Endothelial cell of umbilical vein (primary cell): ENCODE measurements at regions not wholly inside any gene's neighbourhood (a gene's known extent, or its start where the extent isn't known, plus 50 kb on each side); places are given as distances from the start of the nearest gene placed in this dataset.

ENCODE experiments used
- BruUV-seq: library from RNA; stranded (reverse); fragments of 400-500 nt; replicated peaks from 2 replicates; lab custom pipeline; 2021; lab: Mats Ljungman, UMichigan
- CTCF ChIA-PET: fragments of 300-600, 350-600 bp; sonication (Branson Sonifier 250); formaldehyde crosslinking; loops from one replicate; lab custom pipeline; 2021; ENCODE audit warnings: antibody characterized with exemption, inconsistent platforms; lab: Charles Lee
- POLR2A ChIA-PET: fragments of 300-600, 350-600 bp; sonication (Branson Sonifier 250); formaldehyde crosslinking; loops from one replicate; lab custom pipeline; 2021; ENCODE audit warnings: antibody characterized with exemption, inconsistent platforms; lab: Charles Lee
- DNase-seq: peaks from one replicate; pipeline ENCODE4 v3.0.0-alpha.2; 2011; ENCODE audit warnings: low read depth, low spot score
- FAIRE-seq: peaks from 2 replicates; lab custom pipeline; 2011; peaks lifted over from hg19 to GRCh38; lab: Jason Lieb, UNC
- H2AFZ ChIP-seq: 2 replicates; pipeline ENCODE4 v1.6.0; 2012; ENCODE audit warnings: low read depth, low read length, control low read depth, inconsistent platforms
- H3K27ac ChIP-seq: 2 replicates; pipeline ENCODE4 v1.5.1; 2011; ENCODE audit warnings: low read depth, mild to moderate bottlenecking, control low read depth, low read length, moderate library complexity; ENCODE audit not compliant: insufficient read depth
- H3K27me3 ChIP-seq, 2 experiments: 2 replicates each; pipeline versions ENCODE4 v1.6.0 to v1.6.1; 2011; ENCODE audit warnings: low read length in 2 of 2, mixed read lengths in 1 of 2; ENCODE audit not compliant: control insufficient read depth in 2 of 2, insufficient read depth in 2 of 2
- H3K36me3 ChIP-seq, 2 experiments: 2 replicates in 1 of 2; 3 replicates in 1 of 2; pipeline ENCODE4 v1.5.1; 2011; ENCODE audit warnings: low read length in 2 of 2, mild to moderate bottlenecking in 1 of 2, moderate library complexity in 1 of 2; ENCODE audit not compliant: control insufficient read depth in 2 of 2, insufficient read depth in 2 of 2; ENCODE audit errors: extremely low read depth in 1 of 2
- H3K4me1 ChIP-seq: 3 replicates; pipeline ENCODE4 v1.5.1; 2011; ENCODE audit warnings: mild to moderate bottlenecking, low read length; ENCODE audit not compliant: control insufficient read depth, insufficient read depth; ENCODE audit errors: extremely low read depth
- H3K4me2 ChIP-seq: 2 replicates; pipeline ENCODE4 v1.6.1; 2011; ENCODE audit warnings: low read length, control low read depth, mixed read lengths; ENCODE audit not compliant: insufficient read depth
- H3K4me3 ChIP-seq, 3 experiments: fragments of 200-600 bp in 1 of 3; sonication (generic), shearing (Covaris generic) in 1 of 3; replicated peaks in 1 of 3; 2 replicates each; pipeline ENCODE4 v1.5.1; 2011 to 2016; ENCODE audit warnings: control low read depth in 3 of 3, low read length in 3 of 3, mild to moderate bottlenecking in 2 of 3, inconsistent platforms in 1 of 3, low read depth in 1 of 3, moderate library complexity in 1 of 3; ENCODE audit not compliant: insufficient read depth in 1 of 3
- H3K79me2 ChIP-seq: 2 replicates; pipeline ENCODE4 v1.6.0; 2012; ENCODE audit warnings: low read length, inconsistent platforms; ENCODE audit not compliant: control insufficient read depth, insufficient read depth
- H3K9ac ChIP-seq: replicated peaks from 2 replicates; pipeline ENCODE3; 2011; ENCODE audit warnings: low read length, control low read depth; ENCODE audit not compliant: insufficient read depth; ENCODE audit errors: extremely low read depth
- H3K9me1 ChIP-seq: replicated peaks from 3 replicates; pipeline ENCODE4 v1.6.0; 2011; ENCODE audit warnings: mild to moderate bottlenecking, low read length; ENCODE audit not compliant: control insufficient read depth, insufficient read depth; ENCODE audit errors: extremely low read depth
- H3K9me3 ChIP-seq: replicated peaks from 2 replicates; pipeline ENCODE4 v1.5.1; 2012; ENCODE audit warnings: low read length, inconsistent platforms; ENCODE audit not compliant: control insufficient read depth, insufficient read depth
- H4K20me1 ChIP-seq: replicated peaks from 2 replicates; pipeline ENCODE3; 2011; ENCODE audit warnings: mild to moderate bottlenecking, low read length; ENCODE audit not compliant: control insufficient read depth, insufficient read depth; ENCODE audit errors: extremely low read depth
- EZH2 ChIP-seq: IDR thresholded peaks from 2 replicates; pipeline ENCODE4 v1.6.1; 2012; ENCODE audit warnings: borderline replicate concordance, low read depth, mild to moderate bottlenecking, moderate library complexity, low read length, inconsistent platforms; ENCODE audit not compliant: severe bottlenecking
- FOS ChIP-seq: IDR thresholded peaks from 2 replicates; pipeline ENCODE4 v1.6.1; 2011; ENCODE audit warnings: mild to moderate bottlenecking, low read length, moderate library complexity, borderline replicate concordance; ENCODE audit not compliant: insufficient read depth
- GATA2 ChIP-seq: IDR thresholded peaks from 2 replicates; pipeline ENCODE4 v1.7.0; 2011; ENCODE audit warnings: low read depth, mild to moderate bottlenecking, moderate library complexity, mixed read lengths, low read length; ENCODE audit not compliant: insufficient read length, insufficient read depth
- JUN ChIP-seq: IDR thresholded peaks from 2 replicates; pipeline ENCODE4 v1.6.1; 2011; ENCODE audit warnings: borderline replicate concordance, low read depth; ENCODE audit not compliant: insufficient read length, insufficient read depth
- MYC ChIP-seq: IDR thresholded peaks from one replicate; pipeline ENCODE4 v1.6.1; 2011; ENCODE audit warnings: mild to moderate bottlenecking, low read depth, low read length
- POLR2A ChIP-seq: IDR thresholded peaks from 2 replicates; pipeline ENCODE4 v1.6.1; 2012; ENCODE audit warnings: low read depth, mild to moderate bottlenecking, control low read depth, low read length
- POLR2AphosphoS5 ChIP-seq: IDR thresholded peaks from 2 replicates; pipeline ENCODE4 v1.6.1; 2012; ENCODE audit warnings: low read depth, mild to moderate bottlenecking, control low read depth, low read length, moderate library complexity; ENCODE audit not compliant: insufficient read depth
- dilution Hi-C: fragments of 300-500 bp; cut with MboI; formaldehyde crosslinking; loops from one replicate; pipeline ENCODE4 v1.15.0; 2019; ENCODE audit warnings: low sequenced_read_pairs; ENCODE audit not compliant: extremely low pct_ligation_motif_present
- intact Hi-C: fragments of 100-400 bp; cut with micrococcal nuclease; formaldehyde crosslinking; loops from one replicate; pipeline ENCODE4 v1.10.0; 2022
- TF ChIP-seq, protein P1 (sequence below), 2 donors: IDR thresholded peaks; 1 replicate in 1 of 2; 2 replicates in 1 of 2; pipeline ENCODE4 v1.5.1; 2011; ENCODE audit warnings: low read length in 2 of 2, mild to moderate bottlenecking in 2 of 2, moderate library complexity in 2 of 2, control low read depth in 1 of 2, inconsistent platforms in 1 of 2, low read depth in 1 of 2; ENCODE audit not compliant: insufficient read depth in 1 of 2; ENCODE audit errors: extremely low read depth in 1 of 2
- TF ChIP-seq, protein P2 (sequence below): IDR thresholded peaks from 2 replicates; pipeline ENCODE4 v1.6.1; 2011; ENCODE audit not compliant: insufficient read depth, insufficient read length

DNA sequence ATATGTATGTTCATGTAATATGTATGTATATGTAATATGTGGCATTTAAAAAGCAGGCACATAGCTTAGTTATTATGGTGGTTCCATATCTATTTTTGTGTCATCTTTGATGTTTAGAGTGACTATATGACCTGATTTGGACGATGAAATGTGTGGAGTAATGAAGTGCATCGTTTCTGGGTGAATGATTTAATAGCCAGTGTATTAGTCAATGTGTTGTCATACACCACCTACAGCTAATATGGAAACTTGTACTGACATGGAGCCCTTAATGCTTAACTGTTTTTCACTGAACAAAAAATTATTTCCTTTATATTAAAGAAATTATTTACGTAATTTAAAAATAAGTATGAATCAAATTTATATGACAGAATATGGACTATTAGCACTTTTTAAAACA lies 292.3 kb upstream of the FSTL5 start:
- Histone ChIP-seq H4K20me1 (no peaks in the 10 kb centered on the region), H3K9me3 (no peaks in the 10 kb centered on the region), H3K9ac (no peak overlapping the region), H3K4me3 (no peak overlapping the region), H3K27ac (no peak overlapping the region), H2AFZ (no peak overlapping the region), H3K36me3 (no peaks in the 10 kb centered on the region), H3K27me3 (no peaks in the 10 kb centered on the region), H3K4me1 (no peaks in the 10 kb centered on the region), H3K79me2 (no peaks in the 10 kb centered on the region), H3K4me2 (no peak overlapping the region), H3K9me1 (no peaks in the 10 kb centered on the region)
- intact Hi-C loops: no loop called here
- DNase-seq (no peak), FAIRE-seq (no peak)
- TF ChIP-seq, protein P1, sequence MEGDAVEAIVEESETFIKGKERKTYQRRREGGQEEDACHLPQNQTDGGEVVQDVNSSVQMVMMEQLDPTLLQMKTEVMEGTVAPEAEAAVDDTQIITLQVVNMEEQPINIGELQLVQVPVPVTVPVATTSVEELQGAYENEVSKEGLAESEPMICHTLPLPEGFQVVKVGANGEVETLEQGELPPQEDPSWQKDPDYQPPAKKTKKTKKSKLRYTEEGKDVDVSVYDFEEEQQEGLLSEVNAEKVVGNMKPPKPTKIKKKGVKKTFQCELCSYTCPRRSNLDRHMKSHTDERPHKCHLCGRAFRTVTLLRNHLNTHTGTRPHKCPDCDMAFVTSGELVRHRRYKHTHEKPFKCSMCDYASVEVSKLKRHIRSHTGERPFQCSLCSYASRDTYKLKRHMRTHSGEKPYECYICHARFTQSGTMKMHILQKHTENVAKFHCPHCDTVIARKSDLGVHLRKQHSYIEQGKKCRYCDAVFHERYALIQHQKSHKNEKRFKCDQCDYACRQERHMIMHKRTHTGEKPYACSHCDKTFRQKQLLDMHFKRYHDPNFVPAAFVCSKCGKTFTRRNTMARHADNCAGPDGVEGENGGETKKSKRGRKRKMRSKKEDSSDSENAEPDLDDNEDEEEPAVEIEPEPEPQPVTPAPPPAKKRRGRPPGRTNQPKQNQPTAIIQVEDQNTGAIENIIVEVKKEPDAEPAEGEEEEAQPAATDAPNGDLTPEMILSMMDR (IDR thresholded peaks at IDR 0.05; ENCODE audit: extremely low read depth in 1 of 2, insufficient read depth in 1 of 2, low read depth in 1 of 2, low read length in 2 of 2): no peak
- TF ChIP-seq POLR2AphosphoS5 (no peak), POLR2A (no peak), FOS (no peak), MYC (no peak), JUN (no peak), GATA2 (no peak), EZH2 (no peak)
- TF ChIP-seq, protein P2, sequence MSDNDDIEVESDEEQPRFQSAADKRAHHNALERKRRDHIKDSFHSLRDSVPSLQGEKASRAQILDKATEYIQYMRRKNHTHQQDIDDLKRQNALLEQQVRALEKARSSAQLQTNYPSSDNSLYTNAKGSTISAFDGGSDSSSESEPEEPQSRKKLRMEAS: no peak
- ChIA-PET CTCF (no interaction called here), POLR2A (no interaction called here)
- dilution Hi-C loops: no loop called here
- BruUV-seq: no TSS peak
